Prostate gland (tissue), 2 donors: ENCODE measurements at regions not wholly inside any gene's neighbourhood (a gene's known extent, or its start where the extent isn't known, plus 50 kb on each side); places are given as distances from the start of the nearest gene placed in this dataset.
"Not testable (repeated sequence)": the region's sequence is repeated elsewhere in the genome, so short reads cannot be mapped to it uniquely, and the experiment has no call there.

Experiments
- DNase-seq: peaks from one replicate; pipeline ENCODE4 v3.0.0-alpha.2; 2019; ENCODE audit warnings: low spot score
- H3K27ac ChIP-seq, 2 donors: fragments of 200-600 bp; sonication (generic); 2 replicates each; pipeline ENCODE4 v1.5.1; 2017 to 2019
- H3K27me3 ChIP-seq: fragments of 200-600 bp; sonication (generic); replicated peaks from 2 replicates; pipeline ENCODE4 v1.5.1; 2019; ENCODE audit not compliant: insufficient read depth
- H3K36me3 ChIP-seq, 2 donors: fragments of 200-600 bp; sonication (generic); 1 replicate in 1 of 2; 2 replicates in 1 of 2; pipeline versions ENCODE4 v1.5.1 to v1.8.1; 2017 to 2019
- H3K4me1 ChIP-seq: fragments of 200-600 bp; sonication (generic); replicated peaks from 2 replicates; pipeline ENCODE4 v1.5.1; 2019
- H3K4me3 ChIP-seq, 2 donors: fragments of 200-600 bp; sonication (generic); 2 replicates each; pipeline ENCODE4 v1.5.1; 2017 to 2019
- H3K9me3 ChIP-seq: fragments of 200-600 bp; sonication (generic); 2 replicates; pipeline ENCODE4 v1.5.1; 2017
- CTCF ChIP-seq, 4 experiments: fragments of 200-600 bp in 2 of 4; fragments of 450-650 bp in 2 of 4; sonication (generic) in 2 of 4; IDR thresholded peaks; 1 replicate in 3 of 4; 2 replicates in 1 of 4; pipeline ENCODE4 v1.5.1; 2016 to 2019; ENCODE audit warnings: antibody characterized with exemption in 4 of 4, mild to moderate bottlenecking in 2 of 4, moderate library complexity in 2 of 4
- POLR2A ChIP-seq: fragments of 450-650 bp; IDR thresholded peaks from one replicate; pipeline ENCODE4 v1.6.1; 2016; ENCODE audit warnings: antibody characterized with exemption, mild to moderate bottlenecking
- POLR2AphosphoS5 ChIP-seq: sonication (generic); formaldehyde crosslinking; IDR thresholded peaks from one replicate; pipeline ENCODE4 v1.6.1; 2017; ENCODE audit warnings: antibody characterized with exemption
- WGBS: methylation state at CpG from one replicate; pipeline ENCODE4 v1.1.5; 2018; 5-methylcytosine and 5-hydroxymethylcytosine counted together
- intact Hi-C: fragments of 100-400 bp; cut with DNase I; formaldehyde crosslinking; loops from one replicate; pipeline ENCODE4 v1.14.2; 2022

GRCh38 chr10:91091780-91092179 lies 128.7 kb upstream of the PCGF5 start:
- no peak for DNase-seq
- H3K36me3 ChIP-seq: no peaks in the 10 kb centered on the region
- no peaks in the 10 kb centered on the region for H3K9me3 ChIP-seq
- H3K4me3 ChIP-seq: no peak overlapping the region
- intact Hi-C loops: no loop called here
- H3K27ac ChIP-seq: no peak overlapping the region
- TF ChIP-seq POLR2A (no peak), POLR2AphosphoS5 (no peak), CTCF (IDR thresholded peaks at IDR 0.05) (no peak)
- no peaks in the 10 kb centered on the region for H3K4me1 ChIP-seq
- no peaks in the 10 kb centered on the region for H3K27me3 ChIP-seq
- 96% methylated on average over 2 of the region's 2 CpGs for WGBS

- Histone ChIP-seq H3K4me3 (no peak overlapping the region), H3K9me3 (no peaks in the 10 kb centered on the region), H3K27me3 (no peaks in the 10 kb centered on the region), H3K4me1 (no peaks in the 10 kb centered on the region), H3K27ac (no peak overlapping the region), H3K36me3 (no peaks in the 10 kb centered on the region)
- WGBS: 48% methylated on average over 3 of the region's 3 CpGs
- intact Hi-C loops: no loop called here
- TF ChIP-seq POLR2A (no peak), CTCF (IDR thresholded peaks at IDR 0.05) (no peak), POLR2AphosphoS5 (no peak)
- DNase-seq: no peak
Measured at GRCh38 chr10:91096274-91096673, 124.2 kb upstream of the PCGF5 start.

DNA sequence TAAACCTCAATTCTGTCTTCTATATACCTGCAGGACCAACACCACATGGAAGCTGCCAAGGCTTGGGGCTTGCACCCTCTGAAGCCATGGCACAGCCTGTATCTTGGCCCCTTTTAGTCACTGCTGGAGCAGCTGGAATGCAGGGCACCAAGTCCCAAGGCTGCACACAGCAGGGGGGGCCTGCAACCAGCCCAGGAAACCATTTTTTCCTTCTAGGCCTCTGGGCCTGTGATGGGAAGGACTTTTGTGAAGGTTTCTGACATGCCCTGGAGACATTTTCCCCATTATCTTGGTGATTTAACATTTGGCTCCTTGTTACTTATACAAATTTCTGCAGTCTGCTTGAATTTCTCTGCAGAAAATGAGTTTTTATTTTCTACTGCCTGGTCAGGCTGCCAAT lies 123.2 kb upstream of the PCGF5 start:
- DNase-seq: no peak
- Histone ChIP-seq H3K4me3 (no peak overlapping the region), H3K27me3 (no peaks in the 10 kb centered on the region), H3K27ac (no peak overlapping the region), H3K36me3 (no peaks in the 10 kb centered on the region), H3K9me3 (no peaks in the 10 kb centered on the region), H3K4me1 (no peaks in the 10 kb centered on the region)
- intact Hi-C loops: no loop called here
- TF ChIP-seq POLR2AphosphoS5 (no peak), POLR2A (no peak), CTCF (IDR thresholded peaks at IDR 0.05) (no peak)

- H3K4me3 ChIP-seq, DNase-seq, H3K27me3 ChIP-seq, H3K36me3 ChIP-seq, H3K9me3 ChIP-seq, intact Hi-C loops, H3K27ac ChIP-seq, H3K4me1 ChIP-seq: not testable (repeated sequence)
- WGBS: 97% methylated on average over 2 of the region's 2 CpGs
Measured at GRCh38 chr10:91098021-91098420, 122.4 kb upstream of the PCGF5 start.

DNA sequence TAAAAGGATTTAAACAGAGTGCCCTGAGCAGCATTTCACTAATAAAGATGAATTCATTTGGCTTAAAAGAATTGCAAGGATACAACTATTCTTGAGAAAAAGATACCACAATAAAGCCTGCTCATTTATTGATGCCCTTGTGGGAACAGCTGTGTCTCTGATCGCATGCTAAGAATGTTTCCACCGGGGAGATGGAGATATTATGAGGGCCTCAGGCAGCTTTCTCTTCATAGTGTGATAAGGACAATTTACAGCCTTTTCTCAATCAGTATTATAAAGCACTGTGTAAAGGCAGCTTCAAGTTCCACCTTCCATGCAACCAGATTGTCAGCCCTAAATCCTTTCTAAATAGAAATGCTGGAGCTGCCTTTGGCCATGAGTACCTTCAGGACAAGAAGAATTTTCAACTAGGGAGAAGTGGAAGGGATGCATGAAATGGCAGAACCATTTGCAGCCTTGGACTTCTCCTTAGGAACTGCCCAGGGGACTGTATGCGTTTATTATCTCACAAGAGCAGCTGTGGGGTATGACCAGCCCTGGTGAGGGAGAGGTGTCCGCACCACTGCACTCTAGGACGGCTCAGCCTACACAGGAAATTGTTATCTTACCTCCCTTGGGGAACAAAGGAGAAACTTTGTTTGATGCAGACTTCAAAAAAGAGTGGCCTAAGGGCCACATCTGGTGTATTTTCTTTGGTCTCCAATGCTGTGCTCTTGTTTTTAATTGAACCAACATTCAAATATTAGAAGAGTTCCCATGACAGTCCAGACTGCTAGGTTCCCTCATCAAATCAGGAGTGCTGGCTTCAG lies 116.9 kb upstream of the PCGF5 start:
- Histone ChIP-seq H3K4me3 (no peak overlapping the region), H3K4me1 (no peaks in the 10 kb centered on the region), H3K27ac (no peak overlapping the region), H3K9me3 (no peaks in the 10 kb centered on the region), H3K36me3 (no peaks in the 10 kb centered on the region), H3K27me3 (no peaks in the 10 kb centered on the region)
- intact Hi-C loops: no loop called here
- 52% methylated on average over 5 of the region's 5 CpGs for WGBS
- no peak for TF ChIP-seq POLR2A
- DNase-seq: no peak
